ENCODE measurements at regions not wholly inside any gene's neighbourhood (a gene's known extent, or its start where the extent isn't known, plus 50 kb on each side); places are given as distances from the start of the nearest gene placed in this dataset.
"Not testable (repeated sequence)": the region's sequence is repeated elsewhere in the genome, so short reads cannot be mapped to it uniquely, and the experiment has no call there.

- DNase-seq = no peak
Measured at GRCh38 chr15:39409876-39410530, 170.9 kb upstream of the THBS1 start.

- no peak for DNase-seq
Measured at GRCh38 chr15:39411102-39411989, 169.5 kb upstream of the THBS1 start.

GRCh38 chr15:39413558-39413957 is 167.3 kb upstream of the THBS1 start:
- no peak for DNase-seq

GRCh38 chr15:39414201-39414600 is 166.7 kb upstream of the THBS1 start:
- DNase-seq = no peak

GRCh38 chr15:39415634-39416033 is 165.2 kb upstream of the THBS1 start:
- DNase-seq = no peak

- no peak for DNase-seq
Measured at GRCh38 chr15:39416258-39416657, 164.6 kb upstream of the THBS1 start.

GRCh38 chr15:39417366-39418134 is 163.3 kb upstream of the THBS1 start:
- DNase-seq = no peak

GRCh38 chr15:39419651-39420050 is 161.2 kb upstream of the THBS1 start:
- DNase-seq = no peak

GRCh38 chr15:39420123-39420852 is 160.6 kb upstream of the THBS1 start:
- not testable (repeated sequence) for DNase-seq

- DNase-seq = not testable (repeated sequence)
Measured at GRCh38 chr15:39420853-39421192, 160.1 kb upstream of the THBS1 start.

- DNase-seq = peak; percentile 66
Measured at GRCh38 chr15:39426552-39427532, 154.0 kb upstream of the THBS1 start.

GRCh38 chr15:39427705-39428104 is 153.2 kb upstream of the THBS1 start:
- DNase-seq = no peak

GRCh38 chr15:39429898-39430357 is 151.0 kb upstream of the THBS1 start:
- DNase-seq = no peak

GRCh38 chr15:39430389-39430788 is 150.5 kb upstream of the THBS1 start:
- DNase-seq = no peak

GRCh38 chr15:39431376-39431775 is 149.5 kb upstream of the THBS1 start:
- DNase-seq = no peak

GRCh38 chr15:39432026-39432425 is 148.9 kb upstream of the THBS1 start:
- no peak for DNase-seq

- no peak for DNase-seq
Measured at GRCh38 chr15:39432912-39433348, 147.9 kb upstream of the THBS1 start.

- DNase-seq = no peak
Measured at GRCh38 chr15:39433376-39433775, 147.5 kb upstream of the THBS1 start.

- DNase-seq = no peak
Measured at GRCh38 chr15:39434163-39434562, 146.7 kb upstream of the THBS1 start.

- no peak for DNase-seq
Measured at GRCh38 chr15:39434751-39435238, 146.1 kb upstream of the THBS1 start.

GRCh38 chr15:39435244-39435643 is 145.6 kb upstream of the THBS1 start:
- no peak for DNase-seq

All from CD4-positive, alpha-beta T cell treated with Interleukin-12 subunit alpha and Interleukin-12 subunit beta, for 1 hour (primary cell).